ENCODE measurements at regions not wholly inside any gene's neighbourhood (a gene's known extent, or its start where the extent isn't known, plus 50 kb on each side); places are given as distances from the start of the nearest gene placed in this dataset.

GRCh38 chr5:159409801-159410200 is 79.5 kb upstream of the IL12B start:
- H3K4me1 ChIP-seq (ENCODE audit: control insufficient read depth, insufficient read depth, low read length), result no peaks in the 10 kb centered on the region
- H3K4me2 ChIP-seq (ENCODE audit: low read length), result no peak overlapping the region
- peaks cover 6% of the 10 kb centered on the region for H3K27me3 ChIP-seq (ENCODE audit: control insufficient read depth, insufficient read depth, low read length)
- no peaks in the 10 kb centered on the region for H3K36me3 ChIP-seq (ENCODE audit: insufficient read depth, low read length)
- H3K9me3 ChIP-seq (replicated peaks; ENCODE audit: low read length), result no peaks in the 10 kb centered on the region
- H3K9ac ChIP-seq (ENCODE audit: low read depth, low read length), result no peak overlapping the region
- no peak overlapping the region for H3K4me3 ChIP-seq (ENCODE audit: low read length)

GRCh38 chr5:159410480-159410879 is 80.2 kb upstream of the IL12B start:
- H3K4me2 ChIP-seq (ENCODE audit: low read length), result no peak overlapping the region
- H3K27me3 ChIP-seq (ENCODE audit: control insufficient read depth, insufficient read depth, low read length), result peaks cover 3% of the 10 kb centered on the region
- H3K36me3 ChIP-seq (ENCODE audit: insufficient read depth, low read length), result no peaks in the 10 kb centered on the region
- H3K9me3 ChIP-seq (replicated peaks; ENCODE audit: low read length), result no peaks in the 10 kb centered on the region
- H3K4me1 ChIP-seq (ENCODE audit: control insufficient read depth, insufficient read depth, low read length), result no peaks in the 10 kb centered on the region
- H3K9ac ChIP-seq (ENCODE audit: low read depth, low read length), result no peak overlapping the region
- no peak overlapping the region for H3K4me3 ChIP-seq (ENCODE audit: low read length)

DNA sequence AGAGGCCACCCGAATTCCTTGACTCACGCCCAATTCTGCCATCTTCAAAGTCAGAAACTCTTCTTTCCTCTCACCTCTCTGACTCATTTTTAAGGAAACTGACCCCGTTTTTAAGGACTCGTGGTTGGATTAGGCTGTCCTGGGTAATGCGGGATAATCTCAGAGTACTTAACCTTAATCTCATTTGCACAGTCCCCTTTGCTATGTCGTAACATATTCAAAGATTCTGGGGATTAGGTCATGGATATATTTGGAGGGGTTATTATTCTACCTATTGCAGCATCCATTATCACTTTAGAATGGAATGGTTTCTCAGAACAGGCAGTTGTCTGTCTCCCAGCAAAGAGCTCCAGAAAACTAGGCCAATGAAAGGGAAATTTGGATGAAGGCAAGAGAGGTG is 80.8 kb upstream of the IL12B start:
- Histone ChIP-seq H3K4me1 (ENCODE audit: control insufficient read depth, insufficient read depth, low read length) (no peaks in the 10 kb centered on the region), H3K4me3 (ENCODE audit: low read length) (no peak overlapping the region), H3K4me2 (ENCODE audit: low read length) (no peak overlapping the region), H3K36me3 (ENCODE audit: insufficient read depth, low read length) (no peaks in the 10 kb centered on the region), H3K9ac (ENCODE audit: low read depth, low read length) (no peak overlapping the region), H3K27me3 (ENCODE audit: control insufficient read depth, insufficient read depth, low read length) (no peaks in the 10 kb centered on the region), H3K9me3 (replicated peaks; ENCODE audit: low read length) (no peaks in the 10 kb centered on the region)

- no peaks in the 10 kb centered on the region for H3K4me1 ChIP-seq (ENCODE audit: control insufficient read depth, insufficient read depth, low read length)
- no peak overlapping the region for H3K4me2 ChIP-seq (ENCODE audit: low read length)
- H3K9me3 ChIP-seq (replicated peaks; ENCODE audit: low read length), result no peaks in the 10 kb centered on the region
- H3K9ac ChIP-seq (ENCODE audit: low read depth, low read length), result no peak overlapping the region
- no peaks in the 10 kb centered on the region for H3K27me3 ChIP-seq (ENCODE audit: control insufficient read depth, insufficient read depth, low read length)
- no peaks in the 10 kb centered on the region for H3K36me3 ChIP-seq (ENCODE audit: insufficient read depth, low read length)
- H3K4me3 ChIP-seq (ENCODE audit: low read length), result no peak overlapping the region
Observed at GRCh38 chr5:159412284-159413046, 82.2 kb upstream of the IL12B start.

- Histone ChIP-seq H3K4me1 (ENCODE audit: control insufficient read depth, insufficient read depth, low read length) (no peaks in the 10 kb centered on the region), H3K36me3 (ENCODE audit: insufficient read depth, low read length) (no peaks in the 10 kb centered on the region), H3K27me3 (ENCODE audit: control insufficient read depth, insufficient read depth, low read length) (no peaks in the 10 kb centered on the region), H3K4me3 (ENCODE audit: low read length) (no peak overlapping the region), H3K9me3 (replicated peaks; ENCODE audit: low read length) (no peaks in the 10 kb centered on the region), H3K4me2 (ENCODE audit: low read length) (no peak overlapping the region), H3K9ac (ENCODE audit: low read depth, low read length) (no peak overlapping the region)
Observed at GRCh38 chr5:159414021-159414420, 83.7 kb upstream of the IL12B start.

- Histone ChIP-seq H3K4me3 (ENCODE audit: low read length) (no peak overlapping the region), H3K36me3 (ENCODE audit: insufficient read depth, low read length) (no peaks in the 10 kb centered on the region), H3K9ac (ENCODE audit: low read depth, low read length) (no peak overlapping the region), H3K27me3 (ENCODE audit: control insufficient read depth, insufficient read depth, low read length) (no peaks in the 10 kb centered on the region), H3K4me1 (ENCODE audit: control insufficient read depth, insufficient read depth, low read length) (no peaks in the 10 kb centered on the region), H3K9me3 (replicated peaks; ENCODE audit: low read length) (no peaks in the 10 kb centered on the region), H3K4me2 (ENCODE audit: low read length) (no peak overlapping the region)
Observed at GRCh38 chr5:159415301-159415937, 85.1 kb upstream of the IL12B start.

GRCh38 chr5:159416438-159416837 is 86.2 kb upstream of the IL12B start:
- Histone ChIP-seq H3K4me1 (ENCODE audit: control insufficient read depth, insufficient read depth, low read length) (no peaks in the 10 kb centered on the region), H3K9me3 (replicated peaks; ENCODE audit: low read length) (no peaks in the 10 kb centered on the region), H3K9ac (ENCODE audit: low read depth, low read length) (no peak overlapping the region)

DNA sequence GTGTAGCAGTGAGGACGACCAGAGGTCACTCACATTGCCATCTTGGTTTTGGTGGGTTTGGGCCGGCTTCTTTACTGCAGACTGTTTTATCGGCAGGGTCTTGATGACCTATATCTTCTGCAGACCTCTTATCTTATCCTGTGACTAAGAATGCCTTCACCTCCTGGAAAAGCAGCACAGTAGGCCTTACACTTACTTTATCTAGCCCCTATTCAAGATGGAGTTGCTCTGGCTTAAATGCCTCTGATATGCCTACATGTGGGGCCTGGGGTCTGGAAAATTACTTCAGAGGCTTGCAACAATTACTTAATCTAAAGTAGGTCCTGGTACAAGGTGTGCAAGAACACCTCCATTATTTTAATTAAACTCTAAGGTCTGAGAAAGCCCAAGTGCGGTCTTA is 86.9 kb upstream of the IL12B start:
- no peak overlapping the region for H3K4me2 ChIP-seq (ENCODE audit: low read length)
- no peaks in the 10 kb centered on the region for H3K9me3 ChIP-seq (replicated peaks; ENCODE audit: low read length)
- no peak overlapping the region for H3K9ac ChIP-seq (ENCODE audit: low read depth, low read length)
- no peaks in the 10 kb centered on the region for H3K36me3 ChIP-seq (ENCODE audit: insufficient read depth, low read length)
- no peaks in the 10 kb centered on the region for H3K4me1 ChIP-seq (ENCODE audit: control insufficient read depth, insufficient read depth, low read length)
- H3K4me3 ChIP-seq (ENCODE audit: low read length), result no peak overlapping the region
- no peaks in the 10 kb centered on the region for H3K27me3 ChIP-seq (ENCODE audit: control insufficient read depth, insufficient read depth, low read length)

More at GRCh38 chr5:159416438-159416837, 86.2 kb upstream of the IL12B start:
- Histone ChIP-seq H3K36me3 (ENCODE audit: insufficient read depth, low read length) (no peaks in the 10 kb centered on the region), H3K4me2 (ENCODE audit: low read length) (no peak overlapping the region), H3K27me3 (ENCODE audit: control insufficient read depth, insufficient read depth, low read length) (no peaks in the 10 kb centered on the region), H3K4me3 (ENCODE audit: low read length) (no peak overlapping the region)

DNA sequence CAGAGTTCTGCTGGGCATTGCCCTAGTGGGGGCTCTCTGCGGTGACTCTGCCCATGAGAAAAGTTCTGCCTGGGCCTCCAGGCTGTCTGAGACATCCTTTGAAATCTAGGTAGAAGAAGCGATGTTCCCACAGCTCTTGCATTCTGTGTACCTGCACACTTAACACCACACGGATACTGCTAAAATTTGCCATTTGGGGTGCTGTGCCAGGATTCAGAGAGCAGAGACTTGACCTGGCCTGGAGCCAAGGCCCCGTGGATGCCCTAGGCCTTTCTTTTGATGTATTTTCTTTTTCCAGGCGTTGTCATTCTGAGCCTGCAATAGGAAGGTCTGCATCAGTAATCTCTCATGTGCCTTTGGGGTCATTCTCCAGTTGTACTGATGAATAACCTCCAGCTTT is 89.3 kb upstream of the IL12B start:
- Histone ChIP-seq H3K4me3 (ENCODE audit: low read length) (no peak overlapping the region), H3K27me3 (ENCODE audit: control insufficient read depth, insufficient read depth, low read length) (no peaks in the 10 kb centered on the region), H3K9ac (ENCODE audit: low read depth, low read length) (no peak overlapping the region)

DNA sequence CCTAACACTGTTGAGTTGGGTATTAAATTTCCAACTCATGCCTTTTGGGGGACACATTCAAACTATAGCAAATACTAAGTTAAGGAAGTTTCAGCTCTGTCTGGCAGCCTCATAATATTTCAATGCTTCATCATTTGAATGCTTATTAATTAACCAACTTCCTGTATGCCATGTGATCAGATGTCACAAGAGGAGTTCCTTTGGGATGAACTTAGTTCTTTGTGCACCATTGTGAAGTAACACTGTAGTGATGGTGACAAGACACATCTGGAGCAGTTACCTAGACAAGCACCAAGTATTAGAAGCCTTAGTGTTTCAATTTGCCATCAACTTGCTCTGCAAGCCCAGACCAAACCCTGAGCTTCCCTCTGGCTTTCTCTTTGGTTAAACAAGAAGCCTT is 90.7 kb upstream of the IL12B start:
- Histone ChIP-seq H3K36me3 (ENCODE audit: insufficient read depth, low read length) (no peaks in the 10 kb centered on the region), H3K4me1 (ENCODE audit: control insufficient read depth, insufficient read depth, low read length) (no peaks in the 10 kb centered on the region), H3K27me3 (ENCODE audit: control insufficient read depth, insufficient read depth, low read length) (peaks cover 3% of the 10 kb centered on the region), H3K4me2 (ENCODE audit: low read length) (no peak overlapping the region), H3K9me3 (replicated peaks; ENCODE audit: low read length) (no peaks in the 10 kb centered on the region), H3K9ac (ENCODE audit: low read depth, low read length) (no peak overlapping the region), H3K4me3 (ENCODE audit: low read length) (no peak overlapping the region)

More for the DNA sequence above, 89.3 kb upstream of the IL12B start:
- no peaks in the 10 kb centered on the region for H3K9me3 ChIP-seq (replicated peaks; ENCODE audit: low read length)
- no peak overlapping the region for H3K4me2 ChIP-seq (ENCODE audit: low read length)
- no peaks in the 10 kb centered on the region for H3K36me3 ChIP-seq (ENCODE audit: insufficient read depth, low read length)
- H3K4me1 ChIP-seq (ENCODE audit: control insufficient read depth, insufficient read depth, low read length), result no peaks in the 10 kb centered on the region

DNA sequence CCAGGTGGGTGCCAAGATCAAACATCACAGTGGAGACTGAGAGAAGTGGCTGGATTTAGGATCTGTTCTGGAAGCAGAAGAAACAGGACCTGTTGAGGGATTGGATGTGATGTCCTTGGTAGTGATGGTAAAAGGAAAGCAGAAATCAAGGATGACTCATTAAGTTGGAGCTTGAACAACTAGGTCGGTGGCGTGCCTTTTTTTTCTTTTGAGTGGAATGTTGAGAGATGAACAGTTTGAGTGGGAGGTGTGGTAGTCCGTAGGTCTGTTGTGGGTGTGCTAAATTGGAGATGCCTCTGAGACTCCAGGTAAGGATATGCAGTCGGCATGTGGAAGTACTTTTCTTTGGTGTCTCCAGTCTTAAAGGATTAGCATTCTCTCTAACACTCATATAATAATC is 92.1 kb upstream of the IL12B start:
- Histone ChIP-seq H3K4me3 (ENCODE audit: low read length) (no peak overlapping the region), H3K4me1 (ENCODE audit: control insufficient read depth, insufficient read depth, low read length) (no peaks in the 10 kb centered on the region), H3K36me3 (ENCODE audit: insufficient read depth, low read length) (no peaks in the 10 kb centered on the region), H3K27me3 (ENCODE audit: control insufficient read depth, insufficient read depth, low read length) (peaks cover 6% of the 10 kb centered on the region), H3K9me3 (replicated peaks; ENCODE audit: low read length) (no peaks in the 10 kb centered on the region), H3K4me2 (ENCODE audit: low read length) (no peak overlapping the region), H3K9ac (ENCODE audit: low read depth, low read length) (no peak overlapping the region)

DNA sequence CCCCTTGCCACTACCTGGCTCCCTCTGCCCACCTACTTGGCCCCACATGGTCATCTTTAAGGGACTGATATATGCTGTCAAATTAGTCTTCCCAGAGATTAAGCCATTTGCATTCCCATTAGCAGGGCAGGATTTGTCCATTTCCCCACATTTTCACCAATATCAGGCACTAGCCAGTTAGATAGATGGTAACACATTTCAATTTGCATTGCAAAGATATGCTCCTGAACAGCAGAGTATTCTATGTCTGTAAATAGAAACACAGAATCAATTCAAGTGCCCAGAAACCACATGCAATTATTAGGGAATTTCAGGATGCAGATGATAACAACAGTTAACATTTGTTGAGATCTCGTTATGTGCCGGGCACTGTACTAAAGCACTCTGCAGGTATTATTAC is 92.6 kb upstream of the IL12B start:
- Histone ChIP-seq H3K27me3 (ENCODE audit: control insufficient read depth, insufficient read depth, low read length) (peaks cover 10% of the 10 kb centered on the region), H3K36me3 (ENCODE audit: insufficient read depth, low read length) (no peaks in the 10 kb centered on the region), H3K4me1 (ENCODE audit: control insufficient read depth, insufficient read depth, low read length) (no peaks in the 10 kb centered on the region), H3K4me2 (ENCODE audit: low read length) (no peak overlapping the region), H3K4me3 (ENCODE audit: low read length) (no peak overlapping the region), H3K9ac (ENCODE audit: low read depth, low read length) (no peak overlapping the region), H3K9me3 (replicated peaks; ENCODE audit: low read length) (no peaks in the 10 kb centered on the region)
